ENCODE measurements at regions not wholly inside any gene's neighbourhood (a gene's known extent, or its start where the extent isn't known, plus 50 kb on each side); places are given as distances from the start of the nearest gene placed in this dataset.

GRCh38 chr14:98966016-98966415 is 306.0 kb downstream of the BCL11B start:
- no peaks in the 10 kb centered on the region for H3K27me3 ChIP-seq
- no peak overlapping the region for H3K27ac ChIP-seq
- 36% methylated on average over 3 of the region's 3 CpGs for WGBS
- peaks cover 31% of the 10 kb centered on the region for H3K4me1 ChIP-seq
- TF ChIP-seq POLR2A (IDR thresholded peaks at IDR 0.05) (no peak), POLR2AphosphoS5 (IDR thresholded peaks at IDR 0.05) (no peak), EP300 (IDR thresholded peaks at IDR 0.05) (no peak), CTCF (IDR thresholded peaks at IDR 0.05) (no peak)
- no peak overlapping the region for H3K4me3 ChIP-seq
- no peak for DNase-seq (ENCODE audit: low spot score in 2 of 2)
- H3K9me3 ChIP-seq: no peaks in the 10 kb centered on the region
- no peaks in the 10 kb centered on the region for H3K36me3 ChIP-seq

- no peak overlapping the region for H3K4me3 ChIP-seq
- DNase-seq (ENCODE audit: low spot score in 2 of 2): no peak
- H3K27me3 ChIP-seq: no peaks in the 10 kb centered on the region
- no peaks in the 10 kb centered on the region for H3K36me3 ChIP-seq
- no peak overlapping the region for H3K27ac ChIP-seq
- H3K9me3 ChIP-seq: no peaks in the 10 kb centered on the region
- TF ChIP-seq POLR2A (IDR thresholded peaks at IDR 0.05) (no peak), CTCF (IDR thresholded peaks at IDR 0.05) (no peak), POLR2AphosphoS5 (IDR thresholded peaks at IDR 0.05) (no peak), EP300 (IDR thresholded peaks at IDR 0.05) (no peak)
- WGBS: 53% methylated on average over 6 of the region's 6 CpGs
- H3K4me1 ChIP-seq: peaks cover 31% of the 10 kb centered on the region
These were observed 305.4 kb downstream of the BCL11B start for GRCh38 chr14:98966475-98967162.

GRCh38 chr14:98974113-98974512 is 297.9 kb downstream of the BCL11B start:
- Histone ChIP-seq H3K36me3 (no peaks in the 10 kb centered on the region), H3K27me3 (no peaks in the 10 kb centered on the region), H3K4me3 (no peak overlapping the region), H3K27ac (no peak overlapping the region), H3K9me3 (peaks cover 4% of the 10 kb centered on the region), H3K4me1 (no peaks in the 10 kb centered on the region)
- TF ChIP-seq POLR2AphosphoS5 (IDR thresholded peaks at IDR 0.05) (no peak), POLR2A (IDR thresholded peaks at IDR 0.05) (no peak), CTCF (IDR thresholded peaks at IDR 0.05) (no peak), EP300 (IDR thresholded peaks at IDR 0.05) (no peak)
- 87% methylated on average over 1 of the region's 1 CpG for WGBS
- DNase-seq (ENCODE audit: low spot score in 2 of 2): no peak

- 67% methylated on average over 3 of the region's 3 CpGs for WGBS
- H3K27me3 ChIP-seq: no peaks in the 10 kb centered on the region
- TF ChIP-seq POLR2AphosphoS5 (IDR thresholded peaks at IDR 0.05) (no peak), POLR2A (IDR thresholded peaks at IDR 0.05) (no peak), EP300 (IDR thresholded peaks at IDR 0.05) (no peak), CTCF (IDR thresholded peaks at IDR 0.05) (no peak)
- H3K4me1 ChIP-seq: no peaks in the 10 kb centered on the region
- DNase-seq (ENCODE audit: low spot score in 2 of 2): no peak
- H3K27ac ChIP-seq: no peak overlapping the region
- H3K4me3 ChIP-seq: no peak overlapping the region
- H3K9me3 ChIP-seq: peaks cover 4% of the 10 kb centered on the region
- no peaks in the 10 kb centered on the region for H3K36me3 ChIP-seq
These were observed 295.7 kb downstream of the BCL11B start for GRCh38 chr14:98976271-98976670.

- TF ChIP-seq EP300 (IDR thresholded peaks at IDR 0.05): no peak
- TF ChIP-seq POLR2A (IDR thresholded peaks at IDR 0.05): no peak
- TF ChIP-seq POLR2AphosphoS5 (IDR thresholded peaks at IDR 0.05): no peak
- TF ChIP-seq CTCF (IDR thresholded peaks at IDR 0.05): no peak
- no peaks in the 10 kb centered on the region for H3K36me3 ChIP-seq
- no peaks in the 10 kb centered on the region for H3K4me1 ChIP-seq
- peaks cover 4% of the 10 kb centered on the region for H3K9me3 ChIP-seq
- no peaks in the 10 kb centered on the region for H3K27me3 ChIP-seq
- no peak overlapping the region for H3K4me3 ChIP-seq
- no peak overlapping the region for H3K27ac ChIP-seq
- DNase-seq (ENCODE audit: low spot score in 2 of 2): no peak
These were observed 294.5 kb downstream of the BCL11B start for GRCh38 chr14:98977451-98977850.

Measured in suprapubic skin (tissue), 4 donors.